ENCODE measurements at regions not wholly inside any gene's neighbourhood (a gene's known extent, or its start where the extent isn't known, plus 50 kb on each side); places are given as distances from the start of the nearest gene placed in this dataset.

DNA sequence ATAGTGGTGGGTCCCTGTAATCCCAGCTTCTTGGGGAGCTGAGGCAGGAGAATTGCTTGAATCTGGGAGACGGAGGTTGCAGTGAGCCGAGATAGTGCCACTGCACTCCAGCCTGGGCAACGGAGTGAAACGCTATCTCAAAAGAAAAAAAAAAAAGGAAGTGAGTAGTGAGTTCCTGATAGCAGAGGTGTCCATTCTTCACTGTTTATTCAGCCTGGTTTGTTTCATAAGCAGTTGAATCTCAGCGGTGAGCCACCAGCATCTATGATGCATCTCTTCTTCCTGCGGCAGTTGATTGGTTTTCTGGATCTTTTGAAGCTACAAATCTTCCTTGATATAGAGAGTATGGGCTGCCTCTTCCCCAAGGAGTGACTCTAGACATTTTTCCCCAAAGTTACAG is 316.1 kb upstream of the MTPN start:
- TF ChIP-seq JUN (IDR thresholded peaks at IDR 0.05; ENCODE audit: low read depth, low read length): no peak
- TF ChIP-seq CREB1 (IDR thresholded peaks at IDR 0.05): no peak
- no peak for TF ChIP-seq CTCF (IDR thresholded peaks at IDR 0.05; ENCODE audit: control extremely low read depth in 1 of 3, insufficient read depth in 1 of 3, low read depth in 1 of 3, low read length in 3 of 3)
- TF ChIP-seq POLR2AphosphoS5 (IDR thresholded peaks at IDR 0.05; ENCODE audit: low read depth, low read length): no peak
- TF ChIP-seq SIRT6 (IDR thresholded peaks at IDR 0.05; ENCODE audit: low read length): no peak
- TF ChIP-seq EZH2 (IDR thresholded peaks at IDR 0.05; ENCODE audit: low read depth, low read length, severe bottlenecking): no peak
- no peak for TF ChIP-seq RAD21 (IDR thresholded peaks at IDR 0.05 in 1 of 2, conservative IDR thresholded peaks at IDR 0.05 in 1 of 2; ENCODE audit: low read depth in 2 of 2, low read length in 2 of 2)
- no peak for TF ChIP-seq POLR2A (IDR thresholded peaks at IDR 0.05; ENCODE audit: control extremely low read depth in 1 of 2, low read depth in 2 of 2, low read length in 2 of 2)
